WTC11 (cell line): ENCODE measurements at regions not wholly inside any gene's neighbourhood (a gene's known extent, or its start where the extent isn't known, plus 50 kb on each side); places are given as distances from the start of the nearest gene placed in this dataset.

Source experiments
- ATAC-seq: fragments of 200-7000 bp; cut with Tn5 transposase; 2 replicates; pipeline ENCODE4 v1.10.0; 2021; ENCODE audit warnings: mild to moderate bottlenecking, moderate library complexity
- CTCF ChIA-PET: fragments of 300-600 bp; sonication (Branson Sonifier 250); formaldehyde crosslinking; loops from one replicate; lab custom pipeline; 2021; ENCODE audit warnings: antibody characterized with exemption; lab: Charles Lee
- POLR2A ChIA-PET: fragments of 350-600 bp; sonication (Branson Sonifier 250); formaldehyde crosslinking; loops from one replicate; lab custom pipeline; 2021; ENCODE audit warnings: antibody characterized with exemption; lab: Charles Lee
- DNase-seq: peaks from one replicate; pipeline ENCODE4 v3.0.0; 2021; ENCODE audit warnings: low spot score
- H3K27ac Mint-ChIP-seq: 2 replicates; pipeline ENCODE4 v1.8.0; 2021; ENCODE audit warnings: mixed read lengths
- H3K27me3 Mint-ChIP-seq: 2 replicates; pipeline ENCODE4 v1.8.0; 2021; ENCODE audit warnings: low read depth, mild to moderate bottlenecking, moderate library complexity, mixed read lengths
- H3K36me3 Mint-ChIP-seq: 2 replicates; pipeline ENCODE4 v1.8.0; 2021; ENCODE audit warnings: mixed read lengths
- H3K4me1 Mint-ChIP-seq: 2 replicates; pipeline ENCODE4 v1.8.0; 2022; ENCODE audit warnings: mixed read lengths
- H3K4me3 Mint-ChIP-seq: 2 replicates; pipeline ENCODE4 v1.8.0; 2021; ENCODE audit warnings: mild to moderate bottlenecking, moderate library complexity, mixed read lengths
- H3K9me3 Mint-ChIP-seq: 2 replicates; pipeline ENCODE4 v1.8.0; 2021; ENCODE audit warnings: mixed read lengths
- ATF2 ChIP-seq: sonication (generic); formaldehyde crosslinking; IDR thresholded peaks from 2 replicates; pipeline ENCODE4 v1.8.1; 2022; ENCODE audit warnings: low read depth, missing genetic modification reagents, borderline replicate concordance
- CTCF ChIP-seq: fragments of 200-600 bp; IDR thresholded peaks from 2 replicates; pipeline ENCODE4 v1.8.0; 2022; ENCODE audit warnings: antibody characterized with exemption
- EMX1 ChIP-seq: fragments of 250-450 bp; sonication (Bioruptor Pico); IDR thresholded peaks from 2 replicates; pipeline ENCODE4 v1.8.0; 2021; ENCODE audit warnings: mild to moderate bottlenecking
- ERG ChIP-seq: fragments of 250-450 bp; sonication (Bioruptor Pico); IDR thresholded peaks from 2 replicates; pipeline ENCODE4 v1.8.0; 2021; ENCODE audit warnings: mild to moderate bottlenecking
- FOXP1 ChIP-seq: sonication (generic); formaldehyde crosslinking; IDR thresholded peaks from 2 replicates; pipeline ENCODE4 v1.8.0; 2022; ENCODE audit warnings: missing genetic modification reagents, mild to moderate bottlenecking, moderate library complexity, borderline replicate concordance
- FOXP4 ChIP-seq: sonication (generic); formaldehyde crosslinking; IDR thresholded peaks from 2 replicates; pipeline ENCODE4 v1.8.0; 2022; ENCODE audit warnings: mild to moderate bottlenecking, missing genetic modification reagents
- GRHL2 ChIP-seq: fragments of 250-450 bp; sonication (Bioruptor Pico); IDR thresholded peaks from 2 replicates; pipeline ENCODE4 v1.8.0; 2022; ENCODE audit warnings: mild to moderate bottlenecking, moderate library complexity; ENCODE audit not compliant: insufficient replicate concordance, severe bottlenecking
- IRF2 ChIP-seq: sonication (generic); formaldehyde crosslinking; IDR thresholded peaks from 2 replicates; pipeline ENCODE4 v1.8.0; 2022; ENCODE audit warnings: low read depth, missing genetic modification reagents, borderline replicate concordance
- KAT7 ChIP-seq: sonication (generic); formaldehyde crosslinking; IDR thresholded peaks from 2 replicates; pipeline ENCODE4 v1.8.1; 2023; ENCODE audit warnings: missing genetic modification reagents, mild to moderate bottlenecking, borderline replicate concordance
- MXD4 ChIP-seq: fragments of 250-450 bp; sonication (Bioruptor Pico); IDR thresholded peaks from 2 replicates; pipeline ENCODE4 v1.8.0; 2021; ENCODE audit warnings: mild to moderate bottlenecking, moderate library complexity, borderline replicate concordance
- NR2C2 ChIP-seq: sonication (generic); formaldehyde crosslinking; IDR thresholded peaks from 2 replicates; pipeline ENCODE4 v1.8.0; 2022; ENCODE audit warnings: mild to moderate bottlenecking, missing genetic modification reagents
- SMAD4 ChIP-seq: sonication (generic); formaldehyde crosslinking; IDR thresholded peaks from 2 replicates; pipeline ENCODE4 v1.8.0; 2022; ENCODE audit warnings: mild to moderate bottlenecking, missing genetic modification reagents
- SP1 ChIP-seq: sonication (generic); formaldehyde crosslinking; conservative IDR thresholded peaks from 2 replicates; pipeline ENCODE4 v1.8.1; 2022; ENCODE audit warnings: missing genetic modification reagents
- TCF7 ChIP-seq: sonication (generic); formaldehyde crosslinking; IDR thresholded peaks from 2 replicates; pipeline ENCODE4 v1.8.0; 2022; ENCODE audit warnings: mild to moderate bottlenecking, low read depth, missing genetic modification reagents, moderate library complexity
- TP53 ChIP-seq: sonication (generic); formaldehyde crosslinking; IDR thresholded peaks from 2 replicates; pipeline ENCODE4 v1.8.1; 2023; ENCODE audit warnings: mild to moderate bottlenecking, missing genetic modification reagents
- ZBTB43 ChIP-seq: sonication (generic); formaldehyde crosslinking; IDR thresholded peaks from 2 replicates; pipeline ENCODE4 v1.8.1; 2023; ENCODE audit warnings: mild to moderate bottlenecking, missing genetic modification reagents
- ZNF138 ChIP-seq: sonication (generic); formaldehyde crosslinking; conservative IDR thresholded peaks from 2 replicates; pipeline ENCODE4 v1.8.1; 2022; ENCODE audit warnings: mild to moderate bottlenecking, moderate library complexity, missing genetic modification reagents
- ZNF263 ChIP-seq: sonication (generic); formaldehyde crosslinking; IDR thresholded peaks from 2 replicates; pipeline ENCODE4 v1.8.1; 2022; ENCODE audit warnings: low read depth, mild to moderate bottlenecking, moderate library complexity, missing genetic modification reagents
- ZNF281 ChIP-seq: sonication (generic); formaldehyde crosslinking; IDR thresholded peaks from 2 replicates; pipeline ENCODE4 v1.8.0; 2023; ENCODE audit warnings: mild to moderate bottlenecking, missing genetic modification reagents
- ZNF671 ChIP-seq: fragments of 250-450 bp; sonication (Bioruptor Pico); IDR thresholded peaks from 2 replicates; pipeline ENCODE4 v1.8.0; 2021; ENCODE audit warnings: mild to moderate bottlenecking

- CTCF ChIA-PET: no interaction called here
- Mint-ChIP-seq H3K27me3 (no peaks in the 10 kb centered on the region), H3K36me3 (peaks cover 23% of the 10 kb centered on the region), H3K4me3 (no peak overlapping the region), H3K4me1 (no peaks in the 10 kb centered on the region), H3K9me3 (peaks cover 47% of the 10 kb centered on the region), H3K27ac (no peak overlapping the region)
- no peak for DNase-seq
- ATAC-seq: no peak
- POLR2A ChIA-PET: no interaction called here
- TF ChIP-seq ZNF671 (CRISPR knock-in tag): no peak
- no peak for TF ChIP-seq ZNF263
- TF ChIP-seq ZNF281 (CRISPR knock-in tag): no peak
Measured at GRCh38 chr17:53101706-53102105, 721.0 kb upstream of the KIF2B start.

GRCh38 chr17:53100126-53100525 is 722.6 kb upstream of the KIF2B start:
- peaks cover 29% of the 10 kb centered on the region for H3K36me3 Mint-ChIP-seq
- DNase-seq (no peak), ATAC-seq (no peak)
- no peaks in the 10 kb centered on the region for H3K27me3 Mint-ChIP-seq
- TF ChIP-seq GRHL2 (CRISPR knock-in tag) (no peak), IRF2 (CRISPR knock-in tag) (no peak), ZNF281 (CRISPR knock-in tag) (no peak), FOXP4 (CRISPR knock-in tag) (no peak), SP1 (no peak), TP53 (no peak), ATF2 (CRISPR knock-in tag) (no peak)
- no peak overlapping the region for H3K27ac Mint-ChIP-seq
- no peaks in the 10 kb centered on the region for H3K4me1 Mint-ChIP-seq
- CTCF ChIA-PET: no interaction called here
- POLR2A ChIA-PET: no interaction called here
- peaks cover 55% of the 10 kb centered on the region for H3K9me3 Mint-ChIP-seq
- no peak overlapping the region for H3K4me3 Mint-ChIP-seq

- no peaks in the 10 kb centered on the region; the same call in 1 of the 2 replicates for H3K27me3 Mint-ChIP-seq
- H3K9me3 Mint-ChIP-seq: peaks cover 62% of the 10 kb centered on the region
- DNase-seq (no peak), ATAC-seq (no peak)
- H3K4me3 Mint-ChIP-seq: no peak overlapping the region
- ChIA-PET CTCF (no interaction called here), POLR2A (no interaction called here)
- no peak overlapping the region for H3K27ac Mint-ChIP-seq
- no peaks in the 10 kb centered on the region for H3K4me1 Mint-ChIP-seq
- H3K36me3 Mint-ChIP-seq: peaks cover 22% of the 10 kb centered on the region
- no peak for TF ChIP-seq MXD4 (CRISPR knock-in tag)
- TF ChIP-seq GRHL2 (CRISPR knock-in tag): no peak
- TF ChIP-seq ZBTB43 (CRISPR knock-in tag): no peak
- no peak for TF ChIP-seq CTCF
- TF ChIP-seq EMX1 (CRISPR knock-in tag): no peak
- TF ChIP-seq ERG (CRISPR knock-in tag): no peak
- no peak for TF ChIP-seq TCF7 (CRISPR knock-in tag)
- TF ChIP-seq SMAD4 (CRISPR knock-in tag): no peak
- no peak for TF ChIP-seq NR2C2 (CRISPR knock-in tag)
- TF ChIP-seq ZNF138 (CRISPR knock-in tag): no peak
- no peak for TF ChIP-seq FOXP1 (CRISPR knock-in tag)
- no peak for TF ChIP-seq KAT7
Measured at GRCh38 chr17:53093391-53093790, 729.3 kb upstream of the KIF2B start.
